ENCODE measurements at regions not wholly inside any gene's neighbourhood (a gene's known extent, or its start where the extent isn't known, plus 50 kb on each side); places are given as distances from the start of the nearest gene placed in this dataset.

DNA sequence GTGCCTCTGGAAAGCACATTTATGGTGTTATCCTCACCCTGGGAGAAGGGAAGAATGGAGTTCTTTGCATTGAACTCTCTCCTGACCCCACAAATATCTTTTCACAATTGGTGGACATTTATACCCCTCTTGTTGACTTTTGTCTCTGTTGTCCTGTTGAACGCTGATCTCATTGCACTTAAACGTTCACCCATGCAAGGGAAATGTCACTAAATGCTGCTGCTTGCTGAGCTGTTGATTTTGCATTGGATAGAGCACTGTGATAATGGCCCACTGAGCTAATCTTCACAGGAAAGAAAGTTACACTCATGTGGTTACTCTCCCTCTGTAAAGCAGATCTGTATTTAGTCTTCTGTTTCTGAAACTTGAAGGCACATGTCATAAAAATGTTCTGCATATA is 133.4 kb downstream of the FZD1 start:
- TF ChIP-seq NFIC (IDR thresholded peaks at IDR 0.05; ENCODE audit: low read length) (no peak), ZBTB2 (CRISPR knock-in tag; IDR thresholded peaks at IDR 0.05; ENCODE audit: low read depth) (no peak), RBFOX2 (IDR thresholded peaks at IDR 0.05; ENCODE audit: low read depth, low read length) (no peak), ATF2 (CRISPR knock-in tag; IDR thresholded peaks at IDR 0.05) (no peak)

Measured in HepG2 (cell line).